ENCODE measurements at regions not wholly inside any gene's neighbourhood (a gene's known extent, or its start where the extent isn't known, plus 50 kb on each side); places are given as distances from the start of the nearest gene placed in this dataset.

- ChIA-PET POLR2A (ENCODE audit: partially characterized antibody) (no interaction called here), CTCF (ENCODE audit: partially characterized antibody) (no interaction called here)
- Histone ChIP-seq H3K27ac (ENCODE audit: low read depth, low read length) (no peak overlapping the region), H3K4me2 (ENCODE audit: insufficient read depth in 1 of 2, low read depth in 2 of 2, low read length in 2 of 2) (no peak overlapping the region), H3K4ac (replicated peaks; ENCODE audit: insufficient read length, low read depth, low read length) (no peak overlapping the region), H3K79me1 (ENCODE audit: low read depth, low read length) (no peaks in the 10 kb centered on the region), H2BK12ac (ENCODE audit: low read depth, low read length) (no peak overlapping the region), H3K36me3 (ENCODE audit: control insufficient read depth in 2 of 4, insufficient read depth in 4 of 4, low read length in 3 of 4) (no peaks in the 10 kb centered on the region), H2AK5ac (ENCODE audit: low read depth, low read length) (no peak overlapping the region), H4K91ac (replicated peaks; ENCODE audit: insufficient read length, low read length) (no peak overlapping the region), H2BK15ac (ENCODE audit: low read length) (no peak overlapping the region), H4K5ac (ENCODE audit: insufficient read length, low read depth, low read length) (no peak overlapping the region), H3K4me3 (ENCODE audit: extremely low read depth in 1 of 4, insufficient read depth in 2 of 4, low read depth in 3 of 4, low read length in 4 of 4) (no peak overlapping the region), H4K20me1 (replicated peaks in 1 of 2; ENCODE audit: control insufficient read depth in 1 of 2, insufficient read depth in 2 of 2, low read length in 2 of 2) (no peaks in the 10 kb centered on the region), H3K56ac (replicated peaks; ENCODE audit: insufficient read length, low read depth, low read length) (no peak overlapping the region), H3K23me2 (ENCODE audit: low read depth, low read length) (no peaks in the 10 kb centered on the region), H3K4me1 (replicated peaks in 1 of 4; ENCODE audit: control insufficient read depth in 3 of 4, insufficient read depth in 4 of 4, low read length in 3 of 4) (no peaks in the 10 kb centered on the region), H2AFZ (ENCODE audit: low read length) (no peak overlapping the region), H3K23ac (ENCODE audit: insufficient read length) (no peak overlapping the region), H3K9me3 (ENCODE audit: insufficient read depth in 2 of 2, low read depth in 1 of 2, low read length in 1 of 2) (no peaks in the 10 kb centered on the region), H4K8ac (ENCODE audit: extremely low read depth, insufficient read depth, low read length) (no peak overlapping the region), H3K14ac (ENCODE audit: insufficient read length) (no peak overlapping the region), H2BK20ac (ENCODE audit: low read length) (no peak overlapping the region), H2BK120ac (replicated peaks; ENCODE audit: low read depth, low read length) (no peak overlapping the region), H2BK5ac (ENCODE audit: low read depth, low read length) (no peak overlapping the region), H3K9ac (replicated peaks in 1 of 4; ENCODE audit: extremely low read depth in 1 of 4, low read depth in 3 of 4, low read length in 3 of 4) (peak overlapping the region in 1 of 4 experiments; percentile 34; a peak in 1 of 7 replicates), H3K79me2 (ENCODE audit: control insufficient read depth in 1 of 2, insufficient read depth in 2 of 2, low read length in 2 of 2) (no peaks in the 10 kb centered on the region), H3K27me3 (replicated peaks in 1 of 4; ENCODE audit: control insufficient read depth in 3 of 4, extremely low read depth in 1 of 4, insufficient read depth in 3 of 4, low read length in 3 of 4) (no peaks in the 10 kb centered on the region), H3K18ac (ENCODE audit: extremely low read depth, low read length) (no peak overlapping the region)
- 85% methylated on average over 1 of the region's 1 CpG; no CpG with 5 or more reads in 1 of the 2 experiments for WGBS, 2 experiments (ENCODE audit: extremely low coverage in 1 of 2, insufficient coverage in 1 of 2, insufficient read length in 1 of 2, insufficient replicate concordance in 2 of 2, low coverage in 1 of 2, low lambda C conversion rate in 2 of 2, missing lambda C conversion rate in 1 of 2)
- DNase-seq (ENCODE audit: low read depth in 1 of 2, low spot score in 2 of 2) (no peak), FAIRE-seq (no peak)
- TF ChIP-seq KDM5A (IDR thresholded peaks at IDR 0.05; ENCODE audit: low read length), result no peak
- no peak for TF ChIP-seq EP300 (IDR thresholded peaks at IDR 0.05; ENCODE audit: borderline replicate concordance in 1 of 2, low read depth in 2 of 2, low read length in 2 of 2)
- no peak for TF ChIP-seq JUN (IDR thresholded peaks at IDR 0.05; ENCODE audit: low read depth, low read length)
- no peak for TF ChIP-seq CTCF (IDR thresholded peaks at IDR 0.05; ENCODE audit: control extremely low read depth in 1 of 3, insufficient read depth in 1 of 3, low read depth in 1 of 3, low read length in 3 of 3)
- TF ChIP-seq BCL11A (IDR thresholded peaks at IDR 0.05; ENCODE audit: low read depth in 2 of 2, low read length in 2 of 2), result no peak
- TF ChIP-seq SUZ12 (IDR thresholded peaks at IDR 0.05; ENCODE audit: low read length), result no peak
- TF ChIP-seq GABPA (IDR thresholded peaks at IDR 0.05; ENCODE audit: borderline replicate concordance, insufficient read depth, low read length), result no peak
- TF ChIP-seq SRF (IDR thresholded peaks at IDR 0.05; ENCODE audit: low read depth, low read length), result no peak
- no peak for TF ChIP-seq SP2 (IDR thresholded peaks at IDR 0.05; ENCODE audit: low read length)
- TF ChIP-seq CEBPB (IDR thresholded peaks at IDR 0.05; ENCODE audit: low read depth, low read length), result no peak
- no peak for TF ChIP-seq GTF2F1 (IDR thresholded peaks at IDR 0.05; ENCODE audit: borderline replicate concordance, low read depth, low read length)
- no peak for TF ChIP-seq SIX5 (IDR thresholded peaks at IDR 0.05; ENCODE audit: low read depth, low read length)
Observed at GRCh38 chr14:46051796-46052195, 599.8 kb downstream of the RPL10L start.

All from H1 (cell line).